ENCODE measurements at regions not wholly inside any gene's neighbourhood (a gene's known extent, or its start where the extent isn't known, plus 50 kb on each side); places are given as distances from the start of the nearest gene placed in this dataset.

DNA sequence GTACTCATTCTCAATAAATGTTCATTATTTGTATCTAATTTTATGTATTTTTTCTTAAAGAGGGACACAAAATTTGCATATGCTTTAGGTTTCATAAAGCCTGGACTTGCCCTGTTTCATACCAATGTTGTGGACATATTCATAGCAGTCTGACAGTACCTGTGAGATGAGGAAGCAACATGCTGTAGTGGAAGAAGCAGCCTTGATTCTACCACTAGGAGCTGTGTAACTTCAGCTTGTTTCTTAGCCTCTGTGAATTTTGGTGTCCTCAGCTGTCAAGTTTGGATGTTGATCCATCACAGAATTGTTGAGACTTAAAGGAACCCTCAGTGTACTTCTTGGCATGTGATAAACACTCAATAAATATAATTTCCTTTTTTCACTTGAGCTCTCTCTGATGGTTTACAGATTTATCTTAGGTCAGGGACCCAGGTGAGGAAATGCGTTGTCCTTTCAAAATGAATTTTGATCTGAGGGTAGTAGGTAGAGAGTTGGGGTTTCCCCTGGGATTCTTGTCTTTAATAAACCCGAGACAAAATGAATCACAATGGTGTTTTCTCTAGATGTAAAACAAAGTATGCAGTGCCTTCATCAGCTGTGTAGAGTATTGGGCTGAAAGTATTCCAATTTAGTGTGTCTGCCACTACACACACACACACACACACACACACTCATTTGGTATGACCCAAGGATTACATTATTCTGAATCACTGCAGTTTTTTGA lies 152.1 kb downstream of the KCNRG start:
- intact Hi-C loops (cut with DNase I), result no loop called here
- DNase-seq (ENCODE audit: extremely low spot score in 2 of 2), result no peak
- TF ChIP-seq, protein P1, sequence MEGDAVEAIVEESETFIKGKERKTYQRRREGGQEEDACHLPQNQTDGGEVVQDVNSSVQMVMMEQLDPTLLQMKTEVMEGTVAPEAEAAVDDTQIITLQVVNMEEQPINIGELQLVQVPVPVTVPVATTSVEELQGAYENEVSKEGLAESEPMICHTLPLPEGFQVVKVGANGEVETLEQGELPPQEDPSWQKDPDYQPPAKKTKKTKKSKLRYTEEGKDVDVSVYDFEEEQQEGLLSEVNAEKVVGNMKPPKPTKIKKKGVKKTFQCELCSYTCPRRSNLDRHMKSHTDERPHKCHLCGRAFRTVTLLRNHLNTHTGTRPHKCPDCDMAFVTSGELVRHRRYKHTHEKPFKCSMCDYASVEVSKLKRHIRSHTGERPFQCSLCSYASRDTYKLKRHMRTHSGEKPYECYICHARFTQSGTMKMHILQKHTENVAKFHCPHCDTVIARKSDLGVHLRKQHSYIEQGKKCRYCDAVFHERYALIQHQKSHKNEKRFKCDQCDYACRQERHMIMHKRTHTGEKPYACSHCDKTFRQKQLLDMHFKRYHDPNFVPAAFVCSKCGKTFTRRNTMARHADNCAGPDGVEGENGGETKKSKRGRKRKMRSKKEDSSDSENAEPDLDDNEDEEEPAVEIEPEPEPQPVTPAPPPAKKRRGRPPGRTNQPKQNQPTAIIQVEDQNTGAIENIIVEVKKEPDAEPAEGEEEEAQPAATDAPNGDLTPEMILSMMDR (IDR thresholded peaks at IDR 0.05), result no peak
- no peak for TF ChIP-seq POLR2AphosphoS5 (IDR thresholded peaks at IDR 0.05; ENCODE audit: insufficient read depth in 1 of 2, low read depth in 1 of 2)

DNA sequence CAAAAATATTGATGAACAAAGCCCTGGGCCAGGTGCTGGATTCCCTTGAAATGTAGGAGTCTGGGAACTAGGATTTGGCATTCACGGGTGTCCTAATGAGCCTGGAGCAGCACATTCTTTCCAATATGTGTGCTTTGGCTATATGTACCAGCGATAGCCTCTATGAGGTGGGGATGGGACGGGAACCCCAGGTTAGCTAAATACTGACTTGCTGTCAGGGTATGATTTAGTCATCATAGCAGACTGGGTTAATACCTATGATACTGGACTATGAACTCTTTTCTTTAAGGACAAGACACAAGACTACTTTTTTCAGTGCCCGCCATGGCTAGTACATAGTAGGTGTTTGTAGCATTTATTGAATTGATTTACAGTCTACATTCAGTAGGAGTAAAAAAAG lies 152.7 kb downstream of the KCNRG start:
- intact Hi-C loops (cut with DNase I), result no loop called here
- Histone ChIP-seq H3K27ac (no peak overlapping the region), H3K9me3 (no peaks in the 10 kb centered on the region), H3K4me3 (no peak overlapping the region), H3K27me3 (no peaks in the 10 kb centered on the region), H3K4me1 (no peaks in the 10 kb centered on the region), H3K36me3 (no peaks in the 10 kb centered on the region)
- no peak for DNase-seq (ENCODE audit: extremely low spot score in 2 of 2)
- TF ChIP-seq, protein P1 (IDR thresholded peaks at IDR 0.05), result no peak
- TF ChIP-seq POLR2A (IDR thresholded peaks at IDR 0.05) (no peak), POLR2AphosphoS5 (IDR thresholded peaks at IDR 0.05; ENCODE audit: insufficient read depth in 1 of 2, low read depth in 1 of 2) (no peak)

More for the DNA sequence above, 152.1 kb downstream of the KCNRG start:
- H3K4me3 ChIP-seq, result no peak overlapping the region
- H3K27me3 ChIP-seq, result no peaks in the 10 kb centered on the region
- H3K27ac ChIP-seq, result no peak overlapping the region
- H3K36me3 ChIP-seq, result no peaks in the 10 kb centered on the region
- no peaks in the 10 kb centered on the region for H3K4me1 ChIP-seq
- no peaks in the 10 kb centered on the region for H3K9me3 ChIP-seq

DNA sequence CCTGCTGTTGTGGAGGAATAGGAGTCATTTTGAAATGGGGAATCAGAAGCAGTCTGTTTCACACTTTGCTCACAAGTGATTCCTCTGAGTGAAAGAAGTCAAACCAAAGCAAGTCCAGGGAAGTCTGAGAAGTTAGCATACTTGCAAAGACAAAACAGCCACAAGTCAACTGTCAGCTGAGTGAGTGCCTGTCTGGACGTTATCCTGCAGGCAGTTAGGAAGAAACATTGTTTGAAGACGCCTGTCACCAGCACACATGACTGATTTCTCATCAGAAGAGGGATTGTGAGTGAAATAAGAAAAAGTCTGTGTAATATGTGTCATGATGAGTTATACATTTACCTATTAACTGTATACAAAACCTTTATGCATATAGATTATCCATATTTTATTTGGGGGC lies 153.5 kb downstream of the KCNRG start:
- TF ChIP-seq POLR2AphosphoS5 (IDR thresholded peaks at IDR 0.05; ENCODE audit: insufficient read depth in 1 of 2, low read depth in 1 of 2), result no peak
- no peak for TF ChIP-seq POLR2A (IDR thresholded peaks at IDR 0.05)
- TF ChIP-seq, protein P1 (IDR thresholded peaks at IDR 0.05), result no peak
- Histone ChIP-seq H3K9me3 (no peaks in the 10 kb centered on the region), H3K4me3 (no peak overlapping the region), H3K4me1 (no peaks in the 10 kb centered on the region), H3K27me3 (no peaks in the 10 kb centered on the region), H3K36me3 (no peaks in the 10 kb centered on the region), H3K27ac (no peak overlapping the region)
- no peak for DNase-seq (ENCODE audit: extremely low spot score in 2 of 2)
- intact Hi-C loops (cut with DNase I), result no loop called here

DNA sequence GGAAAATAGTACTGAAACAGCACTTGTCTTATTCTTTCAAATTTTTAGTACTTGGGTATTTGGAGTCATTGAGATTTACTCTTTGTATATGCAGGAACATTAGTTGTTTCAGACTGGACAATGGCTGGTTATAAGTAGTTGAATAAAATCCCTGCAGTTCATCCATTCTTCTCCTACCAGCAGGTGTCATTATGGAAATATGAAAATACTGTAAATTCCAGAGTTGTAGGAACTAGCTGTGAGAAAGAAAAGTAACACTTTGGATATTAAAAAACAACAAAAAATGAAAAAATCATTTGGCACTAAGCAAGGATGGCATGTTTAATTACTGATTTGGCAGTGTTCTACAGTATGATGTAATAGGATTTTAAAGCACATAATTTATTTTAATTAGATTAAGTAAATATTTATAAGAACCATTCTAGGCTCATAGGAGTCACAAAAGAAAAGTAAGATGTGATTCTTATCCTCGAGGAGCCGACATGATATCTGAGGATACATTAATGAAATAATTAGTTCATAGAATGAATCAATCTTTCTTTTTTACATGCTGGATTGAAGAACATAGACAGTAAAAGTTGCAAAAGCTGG lies 155.3 kb downstream of the KCNRG start:
- intact Hi-C loops (cut with DNase I), result no loop called here
- DNase-seq (ENCODE audit: extremely low spot score in 2 of 2), result no peak
- TF ChIP-seq, protein P1 (IDR thresholded peaks at IDR 0.05), result peak in 1 of 3 experiments; percentile 21
- TF ChIP-seq POLR2A (IDR thresholded peaks at IDR 0.05) (no peak), POLR2AphosphoS5 (IDR thresholded peaks at IDR 0.05; ENCODE audit: insufficient read depth in 1 of 2, low read depth in 1 of 2) (no peak)
- Histone ChIP-seq H3K36me3 (no peaks in the 10 kb centered on the region), H3K4me3 (no peak overlapping the region), H3K27ac (no peak overlapping the region), H3K9me3 (no peaks in the 10 kb centered on the region), H3K4me1 (no peaks in the 10 kb centered on the region), H3K27me3 (no peaks in the 10 kb centered on the region)

Data from vagina (tissue), 2 donors.